PC-3 (cell line): ENCODE measurements at regions not wholly inside any gene's neighbourhood (a gene's known extent, or its start where the extent isn't known, plus 50 kb on each side); places are given as distances from the start of the nearest gene placed in this dataset.

ENCODE experiments used
- ATAC-seq: fragments of 200-7000 bp; cut with Tn5 transposase; 2 replicates; pipeline ENCODE4 v1.9.1; 2020; ENCODE audit warnings: mild to moderate bottlenecking, moderate library complexity
- BruUV-seq: library from RNA; stranded (reverse); fragments of 400-500 nt; replicated peaks from 2 replicates; lab custom pipeline; 2021; lab: Mats Ljungman, UMichigan
- CTCF ChIA-PET: fragments of 300-600 bp; sonication (Branson Sonifier 250); formaldehyde crosslinking; loops from one replicate; lab custom pipeline; 2022; ENCODE audit warnings: antibody characterized with exemption; lab: Charles Lee
- POLR2A ChIA-PET: fragments of 300-600 bp; sonication (Branson Sonifier 250); formaldehyde crosslinking; loops from one replicate; lab custom pipeline; 2022; ENCODE audit warnings: antibody characterized with exemption; ENCODE audit not compliant: unreplicated experiment; lab: Charles Lee
- DNase-seq: peaks from one replicate; pipeline ENCODE4 v3.0.0-alpha.2; 2015
- H2AFZ ChIP-seq: fragments of 300-600 bp; sonication (generic); 2 replicates; pipeline ENCODE4 v1.6.0; 2016; ENCODE audit warnings: antibody characterized with exemption, low read length
- H3F3A ChIP-seq: fragments of 300-600 bp; sonication (generic); one replicate; pipeline ENCODE4 v1.6.0; 2017; ENCODE audit warnings: antibody characterized with exemption, low read length, control low read depth, mild to moderate bottlenecking; ENCODE audit not compliant: unreplicated experiment
- H3K27ac ChIP-seq: fragments of 300-600 bp; sonication (generic); 2 replicates; pipeline ENCODE4 v1.5.1; 2016; ENCODE audit warnings: mild to moderate bottlenecking, low read length
- H3K27me3 ChIP-seq: fragments of 300-600 bp; sonication (generic); 2 replicates; pipeline ENCODE4 v1.6.1; 2016; ENCODE audit warnings: low read length, mixed read lengths
- H3K36me3 ChIP-seq: fragments of 300-600 bp; sonication (generic); 2 replicates; pipeline ENCODE4 v1.6.1; 2016; ENCODE audit warnings: low read depth, mixed run types, low read length, mixed read lengths
- H3K4me1 ChIP-seq: fragments of 300-600 bp; sonication (generic); 2 replicates; pipeline ENCODE4 v1.5.1; 2016; ENCODE audit warnings: low read length; ENCODE audit not compliant: insufficient read depth
- H3K4me2 ChIP-seq: fragments of 300-600 bp; sonication (generic); 2 replicates; pipeline ENCODE4 v1.6.0; 2016; ENCODE audit warnings: low read length
- H3K4me3 ChIP-seq: fragments of 300-600 bp; sonication (generic); 2 replicates; pipeline ENCODE4 v1.5.1; 2016; ENCODE audit warnings: mild to moderate bottlenecking, low read length, mixed read lengths
- H3K79me2 ChIP-seq: fragments of 300-600 bp; sonication (generic); 2 replicates; pipeline ENCODE4 v1.6.1; 2017; ENCODE audit warnings: low read length, mixed read lengths
- H3K9ac ChIP-seq: fragments of 300-600 bp; sonication (generic); 2 replicates; pipeline ENCODE4 v1.6.0; 2016; ENCODE audit warnings: mild to moderate bottlenecking, low read length
- H3K9me2 ChIP-seq: fragments of 300-600 bp; sonication (generic); replicated peaks from 2 replicates; pipeline ENCODE4 v1.6.1; 2016; ENCODE audit warnings: mixed run types, low read length, mixed read lengths
- H3K9me3 ChIP-seq: fragments of 300-600 bp; sonication (generic); 2 replicates; pipeline ENCODE4 v1.6.1; 2016; ENCODE audit warnings: low read length, mixed read lengths
- H4K20me1 ChIP-seq: fragments of 300-600 bp; sonication (generic); 2 replicates; pipeline ENCODE4 v1.6.1; 2016; ENCODE audit warnings: low read length, mixed read lengths
- EZH2 ChIP-seq: fragments of 300-600 bp; sonication (generic); IDR thresholded peaks from one replicate; pipeline ENCODE4 v1.6.1; 2017; ENCODE audit warnings: antibody characterized with exemption, mild to moderate bottlenecking, low read length; ENCODE audit not compliant: unreplicated experiment
- EZH2phosphoT487 ChIP-seq: fragments of 300-600 bp; sonication (generic); IDR thresholded peaks from 2 replicates; pipeline ENCODE4 v1.6.1; 2018; ENCODE audit warnings: mild to moderate bottlenecking, antibody characterized with exemption, low read length, borderline replicate concordance
- intact Hi-C: fragments of 100-400 bp; cut with micrococcal nuclease; formaldehyde crosslinking; loops from 2 replicates; pipeline ENCODE4 v1.9.0; 2023
- TF ChIP-seq, protein P1 (sequence below): fragments of 300-600 bp; sonication (generic); conservative IDR thresholded peaks from 2 replicates; pipeline ENCODE4 v1.5.1; 2017; ENCODE audit warnings: antibody characterized with exemption, low read depth, mild to moderate bottlenecking, low read length

DNA sequence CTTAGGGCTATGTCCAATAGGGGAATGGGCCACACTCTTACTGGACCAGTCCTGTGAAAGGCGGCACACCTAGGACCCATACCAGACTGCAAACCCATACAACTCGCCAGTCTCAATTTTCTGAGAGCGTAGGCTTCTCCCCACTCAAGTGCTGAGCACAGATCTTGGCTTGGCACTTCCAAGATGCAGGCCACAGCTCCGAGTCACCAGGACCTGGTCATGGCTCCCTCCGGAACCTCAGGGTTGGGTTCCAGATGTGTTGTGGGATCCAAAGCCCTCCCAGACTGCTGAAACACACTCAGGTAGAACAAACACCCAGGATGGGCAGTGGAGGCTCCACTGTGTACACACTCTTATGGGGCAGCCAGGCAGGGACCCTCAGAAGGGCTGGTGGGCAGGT, 103.3 kb downstream of the TMEM144 start:
- H4K20me1 ChIP-seq: no peaks in the 10 kb centered on the region
- H3K27me3 ChIP-seq: no peaks in the 10 kb centered on the region
- H3F3A ChIP-seq: no peaks in the 10 kb centered on the region
- ChIA-PET CTCF (no interaction called here), POLR2A (no interaction called here)
- H3K9me3 ChIP-seq: no peaks in the 10 kb centered on the region
- H3K4me1 ChIP-seq: peaks cover 38% of the 10 kb centered on the region
- BruUV-seq: no TSS peak
- no peak for TF ChIP-seq EZH2phosphoT487
- TF ChIP-seq, protein P1, sequence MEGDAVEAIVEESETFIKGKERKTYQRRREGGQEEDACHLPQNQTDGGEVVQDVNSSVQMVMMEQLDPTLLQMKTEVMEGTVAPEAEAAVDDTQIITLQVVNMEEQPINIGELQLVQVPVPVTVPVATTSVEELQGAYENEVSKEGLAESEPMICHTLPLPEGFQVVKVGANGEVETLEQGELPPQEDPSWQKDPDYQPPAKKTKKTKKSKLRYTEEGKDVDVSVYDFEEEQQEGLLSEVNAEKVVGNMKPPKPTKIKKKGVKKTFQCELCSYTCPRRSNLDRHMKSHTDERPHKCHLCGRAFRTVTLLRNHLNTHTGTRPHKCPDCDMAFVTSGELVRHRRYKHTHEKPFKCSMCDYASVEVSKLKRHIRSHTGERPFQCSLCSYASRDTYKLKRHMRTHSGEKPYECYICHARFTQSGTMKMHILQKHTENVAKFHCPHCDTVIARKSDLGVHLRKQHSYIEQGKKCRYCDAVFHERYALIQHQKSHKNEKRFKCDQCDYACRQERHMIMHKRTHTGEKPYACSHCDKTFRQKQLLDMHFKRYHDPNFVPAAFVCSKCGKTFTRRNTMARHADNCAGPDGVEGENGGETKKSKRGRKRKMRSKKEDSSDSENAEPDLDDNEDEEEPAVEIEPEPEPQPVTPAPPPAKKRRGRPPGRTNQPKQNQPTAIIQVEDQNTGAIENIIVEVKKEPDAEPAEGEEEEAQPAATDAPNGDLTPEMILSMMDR: no peak
- TF ChIP-seq EZH2: no peak
- no peak overlapping the region for H3K9ac ChIP-seq
- ATAC-seq: no peak
- intact Hi-C loops: no loop called here
- H3K27ac ChIP-seq: 0 out of 2 replicates have a peak overlapping the region, but pooled peaks have one; percentile 86
- no peak for DNase-seq
- H2AFZ ChIP-seq: no peak overlapping the region
- no peak overlapping the region for H3K4me2 ChIP-seq
- no peak overlapping the region for H3K4me3 ChIP-seq
- no peaks in the 10 kb centered on the region for H3K79me2 ChIP-seq
- H3K36me3 ChIP-seq: no peaks in the 10 kb centered on the region
- no peaks in the 10 kb centered on the region for H3K9me2 ChIP-seq

DNA sequence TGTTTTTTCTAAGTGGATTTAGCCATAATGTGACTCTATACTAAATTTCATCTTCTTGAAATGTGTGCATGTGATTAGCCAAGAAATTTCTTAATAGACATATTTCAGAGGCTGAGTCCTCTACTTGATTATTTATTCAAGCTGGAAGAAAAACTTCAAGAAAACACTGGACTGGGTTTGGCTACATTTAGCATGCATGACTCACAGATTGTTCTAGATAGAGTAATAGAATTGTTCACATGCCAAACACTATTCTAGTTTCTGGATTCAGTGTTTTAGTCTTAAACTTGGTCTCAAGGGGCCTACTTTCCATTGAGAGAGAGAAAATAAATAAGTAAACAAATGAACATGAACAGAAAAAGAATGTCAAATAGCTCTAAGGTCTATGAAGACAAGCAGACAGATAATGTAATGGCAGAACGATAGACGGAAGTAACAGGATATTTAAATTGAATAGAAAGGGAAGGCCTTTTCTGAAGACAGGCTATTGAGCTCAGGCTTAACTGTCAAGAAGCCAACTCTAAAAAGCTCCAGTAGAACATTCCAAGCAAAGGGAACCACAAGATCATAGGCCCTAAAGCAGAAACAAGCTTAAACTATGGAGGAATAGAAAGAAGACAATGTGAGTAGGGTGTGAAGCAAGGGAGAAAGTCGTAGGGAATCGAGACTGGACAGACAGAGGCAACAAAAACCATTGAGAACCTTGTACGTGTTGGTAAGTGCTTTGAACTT, 104.6 kb downstream of the TMEM144 start:
- Histone ChIP-seq H3K4me3 (no peak overlapping the region), H3F3A (no peaks in the 10 kb centered on the region), H3K4me1 (peaks cover 38% of the 10 kb centered on the region), H3K9ac (peak overlapping the region; percentile 13; the same call in 1 of the 2 replicates), H3K9me3 (no peaks in the 10 kb centered on the region), H4K20me1 (no peaks in the 10 kb centered on the region), H3K27me3 (no peaks in the 10 kb centered on the region), H3K36me3 (no peaks in the 10 kb centered on the region), H2AFZ (no peak overlapping the region), H3K27ac (peak overlapping the region; percentile 86), H3K4me2 (peak overlapping the region; percentile 7; the same call in 1 of the 2 replicates), H3K79me2 (no peaks in the 10 kb centered on the region), H3K9me2 (no peaks in the 10 kb centered on the region)
- intact Hi-C loops: loop anchor here (2.0 kb wide), 1 partner anchor 56 kb away; no protein-coding TSS in a partner anchor
- BruUV-seq: TSS peak; percentile 86
- peak; percentile 82 for ATAC-seq
- DNase-seq: peak; percentile 88
- TF ChIP-seq EZH2phosphoT487: no peak
- TF ChIP-seq, protein P1: no peak
- no peak for TF ChIP-seq EZH2
- POLR2A ChIA-PET: no interaction called here
- CTCF ChIA-PET: no interaction called here

DNA sequence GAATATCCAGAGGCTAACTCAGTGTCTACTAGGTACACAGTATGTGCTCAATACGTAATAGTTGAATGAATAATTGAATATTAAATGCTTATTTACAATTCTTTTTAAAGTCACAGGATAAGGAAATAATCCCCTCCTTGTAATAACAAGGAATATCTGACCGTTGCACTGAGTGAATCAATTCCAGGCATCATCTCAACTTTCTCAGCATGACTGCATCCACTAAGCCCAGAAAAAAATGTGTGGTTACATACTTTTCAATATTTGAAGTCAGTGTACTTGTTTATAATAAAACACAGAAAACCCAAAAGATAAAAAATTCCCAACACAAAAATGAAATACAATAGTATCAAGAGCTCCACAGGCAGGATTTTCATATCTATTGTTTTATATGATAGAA, 105.4 kb downstream of the TMEM144 start:
- no peak overlapping the region for H2AFZ ChIP-seq
- no peaks in the 10 kb centered on the region for H3F3A ChIP-seq
- H3K79me2 ChIP-seq: no peaks in the 10 kb centered on the region
- no peaks in the 10 kb centered on the region for H3K9me3 ChIP-seq
- intact Hi-C loops: loop anchor here (2.0 kb wide), 1 partner anchor 55 kb away; no protein-coding TSS in a partner anchor
- H3K4me2 ChIP-seq: peak overlapping the region; percentile 7; the same call in 1 of the 2 replicates
- H3K4me3 ChIP-seq: no peak overlapping the region
- BruUV-seq: no TSS peak
- DNase-seq (peak; percentile 45), ATAC-seq (peak; percentile 37; the same call in 1 of the 2 replicates)
- H3K36me3 ChIP-seq: no peaks in the 10 kb centered on the region
- CTCF ChIA-PET: no interaction called here
- TF ChIP-seq, protein P1: no peak
- TF ChIP-seq EZH2phosphoT487: no peak
- no peak for TF ChIP-seq EZH2
- no peak overlapping the region; the same call in 1 of the 2 replicates for H3K9ac ChIP-seq
- H4K20me1 ChIP-seq: no peaks in the 10 kb centered on the region
- H3K27me3 ChIP-seq: no peaks in the 10 kb centered on the region
- POLR2A ChIA-PET: no interaction called here
- peak overlapping the region; percentile 86 for H3K27ac ChIP-seq
- H3K4me1 ChIP-seq: peaks cover 38% of the 10 kb centered on the region
- H3K9me2 ChIP-seq: no peaks in the 10 kb centered on the region
